Skeletal muscle tissue (tissue), 3 donors: ENCODE measurements at regions not wholly inside any gene's neighbourhood (a gene's known extent, or its start where the extent isn't known, plus 50 kb on each side); places are given as distances from the start of the nearest gene placed in this dataset.

Experiments used
- H3K27ac ChIP-seq: one replicate; pipeline ENCODE4 v1.7.0; 2013; ENCODE audit warnings: mild to moderate bottlenecking, low read depth, low read length, inconsistent platforms
- H3K27me3 ChIP-seq, 3 donors: one replicate each; pipeline ENCODE4 v1.7.0; 2013; ENCODE audit warnings: low read length in 3 of 3; ENCODE audit not compliant: control insufficient read depth in 3 of 3, insufficient read depth in 3 of 3
- H3K36me3 ChIP-seq, 3 donors: one replicate each; pipeline ENCODE4 v1.7.0; 2013; ENCODE audit warnings: low read length in 3 of 3; ENCODE audit not compliant: control insufficient read depth in 3 of 3, insufficient read depth in 3 of 3
- H3K4me1 ChIP-seq, 3 donors: one replicate each; pipeline ENCODE4 v1.7.0; 2013; ENCODE audit warnings: low read length in 3 of 3, mild to moderate bottlenecking in 3 of 3; ENCODE audit not compliant: control insufficient read depth in 3 of 3, insufficient read depth in 3 of 3
- H3K4me3 ChIP-seq, 3 donors: one replicate each; pipeline ENCODE4 v1.7.0; 2013; ENCODE audit warnings: low read length in 3 of 3
- H3K9ac ChIP-seq, 3 donors: one replicate each; pipeline ENCODE4 v1.7.0; 2013; ENCODE audit warnings: low read length in 3 of 3, mild to moderate bottlenecking in 3 of 3, moderate library complexity in 2 of 3, low read depth in 1 of 3
- H3K9me3 ChIP-seq, 3 donors: one replicate each; pipeline ENCODE4 v1.7.0; 2013; ENCODE audit warnings: low read length in 3 of 3; ENCODE audit not compliant: control insufficient read depth in 3 of 3
- donor health status: Osteomylitis.

- H3K9me3 ChIP-seq: no peaks in the 10 kb centered on the region
- no peak overlapping the region for H3K9ac ChIP-seq
- H3K4me1 ChIP-seq: no peaks in the 10 kb centered on the region
- no peak overlapping the region for H3K27ac ChIP-seq
- H3K36me3 ChIP-seq: no peaks in the 10 kb centered on the region
- no peak overlapping the region for H3K4me3 ChIP-seq
- H3K27me3 ChIP-seq: peaks cover 0 to 4% (median 3%) of the 10 kb centered on the region in 3 donors
Measured at GRCh38 chr14:37857774-37858266, 262.4 kb downstream of the TTC6 start.

DNA sequence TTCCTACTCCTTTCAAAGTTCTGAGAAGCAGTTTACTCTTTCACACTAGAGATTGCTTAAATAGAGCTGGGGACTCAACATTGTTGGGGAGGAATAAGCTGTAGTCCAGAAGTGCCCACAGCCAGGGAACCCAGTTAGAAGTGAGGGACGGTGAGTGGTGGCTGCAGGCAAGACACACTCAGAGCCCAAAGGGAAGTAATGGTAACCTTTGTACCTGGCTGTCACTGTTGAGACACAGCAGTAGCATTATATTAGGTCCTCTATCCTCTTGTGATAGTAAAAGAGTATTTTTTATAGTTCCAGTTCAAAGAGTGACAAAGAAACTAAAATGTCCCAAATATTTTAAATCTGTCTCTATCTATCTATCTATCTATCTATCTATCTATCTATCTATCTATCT lies 263.3 kb downstream of the TTC6 start:
- Histone ChIP-seq H3K4me1 (no peaks in the 10 kb centered on the region), H3K4me3 (no peak overlapping the region), H3K9ac (no peak overlapping the region), H3K27me3 (peaks cover 0 to 4% (median 3%) of the 10 kb centered on the region in 3 donors), H3K9me3 (no peaks in the 10 kb centered on the region), H3K27ac (no peak overlapping the region), H3K36me3 (no peaks in the 10 kb centered on the region)

GRCh38 chr14:37859177-37859576 lies 263.7 kb downstream of the TTC6 start:
- Histone ChIP-seq H3K9me3 (no peaks in the 10 kb centered on the region), H3K36me3 (no peaks in the 10 kb centered on the region), H3K9ac (no peak overlapping the region)

DNA sequence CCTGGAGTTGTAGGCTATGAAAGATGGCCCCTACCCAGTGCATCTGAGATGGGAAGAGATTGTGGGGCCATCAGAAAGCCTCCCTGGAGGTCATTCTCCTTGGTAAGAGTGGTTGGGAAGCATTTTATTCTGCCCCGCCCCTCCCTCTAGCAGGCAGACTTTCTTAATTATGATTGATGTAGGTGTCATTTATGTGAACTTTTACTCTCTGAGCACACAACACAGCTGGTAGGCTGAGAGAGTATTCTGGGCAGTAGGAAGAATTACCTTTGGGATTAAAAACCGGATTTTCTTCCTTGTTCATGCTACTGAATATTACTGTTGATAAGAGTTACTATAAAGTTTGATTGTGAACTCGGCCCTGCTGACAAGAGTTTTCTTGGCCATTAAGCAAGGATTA lies 266.8 kb downstream of the TTC6 start:
- Histone ChIP-seq H3K36me3 (no peaks in the 10 kb centered on the region), H3K9ac (no peak overlapping the region), H3K9me3 (no peaks in the 10 kb centered on the region), H3K27me3 (peaks cover 0 to 4% (median 3%) of the 10 kb centered on the region in 3 donors), H3K4me3 (no peak overlapping the region), H3K4me1 (no peaks in the 10 kb centered on the region), H3K27ac (no peak overlapping the region)

More at GRCh38 chr14:37859177-37859576, 263.7 kb downstream of the TTC6 start:
- H3K27me3 ChIP-seq: peaks cover 0 to 4% (median 3%) of the 10 kb centered on the region in 3 donors
- no peak overlapping the region for H3K4me3 ChIP-seq
- H3K27ac ChIP-seq: no peak overlapping the region
- H3K4me1 ChIP-seq: no peaks in the 10 kb centered on the region

DNA sequence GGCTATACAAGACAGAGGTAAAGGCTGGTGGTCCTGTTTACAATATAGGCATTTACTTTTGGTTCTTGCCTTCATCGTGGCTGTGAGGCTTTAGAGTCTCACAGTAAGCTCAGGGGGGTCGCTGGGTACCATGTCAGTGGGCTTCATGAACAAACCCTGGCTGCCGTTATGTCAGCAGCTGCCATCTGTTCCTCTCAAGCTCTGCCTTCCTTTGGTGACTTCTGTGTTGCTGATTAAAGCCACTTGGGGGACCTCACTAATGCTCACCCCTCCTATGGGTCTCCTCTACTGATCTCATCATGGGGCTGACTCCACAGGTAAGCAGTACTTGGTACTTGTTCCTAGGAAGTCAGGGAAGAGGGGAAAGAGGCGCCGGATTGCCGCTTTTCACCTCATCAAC lies 268.7 kb downstream of the TTC6 start:
- no peaks in the 10 kb centered on the region for H3K9me3 ChIP-seq
- H3K9ac ChIP-seq: no peak overlapping the region
- peaks cover 0 to 3% (median 0%) of the 10 kb centered on the region in 3 donors for H3K27me3 ChIP-seq
- no peak overlapping the region for H3K27ac ChIP-seq
- no peaks in the 10 kb centered on the region for H3K36me3 ChIP-seq
- H3K4me1 ChIP-seq: no peaks in the 10 kb centered on the region
- no peak overlapping the region for H3K4me3 ChIP-seq

- Histone ChIP-seq H3K27ac (no peak overlapping the region), H3K4me3 (no peak overlapping the region), H3K4me1 (no peaks in the 10 kb centered on the region)
Measured at GRCh38 chr14:37864861-37865718, 269.7 kb downstream of the TTC6 start.

GRCh38 chr14:37865719-37866549 lies 270.5 kb downstream of the TTC6 start:
- Histone ChIP-seq H3K27ac (no peak overlapping the region), H3K27me3 (no peaks in the 10 kb centered on the region), H3K4me1 (no peaks in the 10 kb centered on the region), H3K9ac (no peak overlapping the region), H3K36me3 (no peaks in the 10 kb centered on the region), H3K4me3 (no peak overlapping the region), H3K9me3 (no peaks in the 10 kb centered on the region)

More at GRCh38 chr14:37864861-37865718, 269.7 kb downstream of the TTC6 start:
- H3K36me3 ChIP-seq: no peaks in the 10 kb centered on the region
- H3K9ac ChIP-seq: no peak overlapping the region
- H3K27me3 ChIP-seq: no peaks in the 10 kb centered on the region
- no peaks in the 10 kb centered on the region for H3K9me3 ChIP-seq

DNA sequence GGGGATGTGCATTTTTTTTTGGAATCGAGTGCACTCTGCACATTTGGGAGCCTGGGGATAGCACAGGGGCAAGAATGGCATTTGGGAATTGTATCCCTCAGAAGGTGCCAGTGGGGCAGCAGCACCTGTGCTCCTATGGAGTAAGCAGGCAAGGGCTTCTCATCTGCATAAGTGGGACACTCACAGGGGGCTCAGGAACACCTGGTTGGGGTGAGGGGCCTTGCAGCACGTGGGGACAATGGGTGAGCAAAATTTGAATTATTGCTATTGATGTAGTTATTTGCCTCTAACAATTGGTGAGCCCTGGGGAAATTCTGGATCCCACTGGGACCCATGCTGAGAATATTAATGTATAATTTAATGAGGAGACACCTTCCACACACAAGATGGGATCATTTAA lies 274.2 kb downstream of the TTC6 start:
- peaks cover 0 to 2% (median under 1%) of the 10 kb centered on the region in 3 donors for H3K4me1 ChIP-seq
- no peaks in the 10 kb centered on the region for H3K9me3 ChIP-seq
- H3K4me3 ChIP-seq: no peak overlapping the region
- no peaks in the 10 kb centered on the region for H3K27me3 ChIP-seq
- H3K27ac ChIP-seq: no peak overlapping the region
- H3K36me3 ChIP-seq: no peaks in the 10 kb centered on the region
- H3K9ac ChIP-seq: no peak overlapping the region

GRCh38 chr14:37870170-37870569 lies 274.7 kb downstream of the TTC6 start:
- no peak overlapping the region for H3K27ac ChIP-seq
- no peaks in the 10 kb centered on the region for H3K36me3 ChIP-seq
- no peaks in the 10 kb centered on the region for H3K9me3 ChIP-seq
- H3K4me1 ChIP-seq: peaks cover 0 to 2% (median 2%) of the 10 kb centered on the region in 3 donors
- no peak overlapping the region for H3K4me3 ChIP-seq
- no peaks in the 10 kb centered on the region for H3K27me3 ChIP-seq
- no peak overlapping the region for H3K9ac ChIP-seq
